ENCODE measurements at regions not wholly inside any gene's neighbourhood (a gene's known extent, or its start where the extent isn't known, plus 50 kb on each side); places are given as distances from the start of the nearest gene placed in this dataset.

- TF ChIP-seq, protein P1, sequence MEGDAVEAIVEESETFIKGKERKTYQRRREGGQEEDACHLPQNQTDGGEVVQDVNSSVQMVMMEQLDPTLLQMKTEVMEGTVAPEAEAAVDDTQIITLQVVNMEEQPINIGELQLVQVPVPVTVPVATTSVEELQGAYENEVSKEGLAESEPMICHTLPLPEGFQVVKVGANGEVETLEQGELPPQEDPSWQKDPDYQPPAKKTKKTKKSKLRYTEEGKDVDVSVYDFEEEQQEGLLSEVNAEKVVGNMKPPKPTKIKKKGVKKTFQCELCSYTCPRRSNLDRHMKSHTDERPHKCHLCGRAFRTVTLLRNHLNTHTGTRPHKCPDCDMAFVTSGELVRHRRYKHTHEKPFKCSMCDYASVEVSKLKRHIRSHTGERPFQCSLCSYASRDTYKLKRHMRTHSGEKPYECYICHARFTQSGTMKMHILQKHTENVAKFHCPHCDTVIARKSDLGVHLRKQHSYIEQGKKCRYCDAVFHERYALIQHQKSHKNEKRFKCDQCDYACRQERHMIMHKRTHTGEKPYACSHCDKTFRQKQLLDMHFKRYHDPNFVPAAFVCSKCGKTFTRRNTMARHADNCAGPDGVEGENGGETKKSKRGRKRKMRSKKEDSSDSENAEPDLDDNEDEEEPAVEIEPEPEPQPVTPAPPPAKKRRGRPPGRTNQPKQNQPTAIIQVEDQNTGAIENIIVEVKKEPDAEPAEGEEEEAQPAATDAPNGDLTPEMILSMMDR (conservative IDR thresholded peaks at IDR 0.05; ENCODE audit: low read depth, low read length), result no peak
- no peak for TF ChIP-seq EZH2 (IDR thresholded peaks at IDR 0.05; ENCODE audit: borderline replicate concordance, low read depth, low read length, poor library complexity, severe bottlenecking)
These were observed 625.6 kb upstream of the SLC39A10 start for GRCh38 chr2:195031411-195031810.
